ENCODE measurements at regions not wholly inside any gene's neighbourhood (a gene's known extent, or its start where the extent isn't known, plus 50 kb on each side); places are given as distances from the start of the nearest gene placed in this dataset.

- CTCF ChIA-PET = no interaction called here
Observed at GRCh38 chr4:180990931-180991330, 1252.3 kb upstream of the TENM3 start.

GRCh38 chr4:180993244-180993836 lies 1249.9 kb upstream of the TENM3 start:
- Histone ChIP-seq H2AFZ (ENCODE audit: low read depth, low read length, poor library complexity, severe bottlenecking) (no peak overlapping the region), H4K20me1 (ENCODE audit: insufficient read depth) (no peaks in the 10 kb centered on the region), H3K27me3 (ENCODE audit: insufficient read depth, low read length) (no peaks in the 10 kb centered on the region), H3K4me3 (replicated peaks in 1 of 2; ENCODE audit: low read depth in 1 of 2, low read length in 2 of 2) (no peak overlapping the region), H3K27ac (ENCODE audit: low read depth, low read length) (no peak overlapping the region), H3K4me2 (ENCODE audit: low read length) (no peak overlapping the region), H3K9ac (ENCODE audit: low read length) (no peak overlapping the region), H3K79me2 (ENCODE audit: insufficient read depth, low read length) (no peaks in the 10 kb centered on the region), H3K9me3 (ENCODE audit: control insufficient read depth in 1 of 2, insufficient read depth in 1 of 2, low read depth in 1 of 2, low read length in 2 of 2) (no peaks in the 10 kb centered on the region), H3K4me1 (ENCODE audit: control insufficient read depth in 1 of 2, insufficient read depth in 2 of 2, low read length in 2 of 2) (no peaks in the 10 kb centered on the region), H3K36me3 (ENCODE audit: control insufficient read depth in 1 of 2, insufficient read depth in 2 of 2, low read length in 2 of 2) (no peaks in the 10 kb centered on the region), H3K9me2 (ENCODE audit: insufficient read depth) (no peaks in the 10 kb centered on the region)
- no peak for DNase-seq (ENCODE audit: low read depth, low spot score)
- RAD21 ChIA-PET (ENCODE audit: low non-redundant PET in 1 of 2, low total read pairs in 2 of 2, uncharacterized antibody in 2 of 2, unreplicated experiment in 2 of 2) = no interaction called here
- intact Hi-C loops (cut with micrococcal nuclease) = no loop called here
- CTCF ChIA-PET = no interaction called here
- ATAC-seq = no peak
- BruUV-seq (replicated peaks) = no TSS peak
- POLR2A ChIA-PET = no interaction called here
- TF ChIP-seq ATF3 (IDR thresholded peaks at IDR 0.05) (no peak), JUND (IDR thresholded peaks at IDR 0.05) (no peak), SIN3A (IDR thresholded peaks at IDR 0.05; ENCODE audit: low read depth) (no peak), ZFX (IDR thresholded peaks at IDR 0.05) (no peak), SRF (IDR thresholded peaks at IDR 0.05; ENCODE audit: low read depth) (no peak), EZH2 (IDR thresholded peaks at IDR 0.05) (no peak), SP1 (IDR thresholded peaks at IDR 0.05; ENCODE audit: low read depth) (no peak), POLR2AphosphoS5 (IDR thresholded peaks at IDR 0.05; ENCODE audit: low read depth, low read length) (no peak)

More at GRCh38 chr4:180990931-180991330, 1252.3 kb upstream of the TENM3 start:
- ChIA-PET RAD21 (ENCODE audit: low non-redundant PET in 1 of 2, low total read pairs in 2 of 2, uncharacterized antibody in 2 of 2, unreplicated experiment in 2 of 2) (no interaction called here), POLR2A (no interaction called here)
- Histone ChIP-seq H3K4me3 (replicated peaks in 1 of 2; ENCODE audit: low read depth in 1 of 2, low read length in 2 of 2) (no peak overlapping the region), H3K4me1 (ENCODE audit: control insufficient read depth in 1 of 2, insufficient read depth in 2 of 2, low read length in 2 of 2) (no peaks in the 10 kb centered on the region), H3K9me2 (ENCODE audit: insufficient read depth) (no peaks in the 10 kb centered on the region), H4K20me1 (ENCODE audit: insufficient read depth) (no peaks in the 10 kb centered on the region), H3K36me3 (ENCODE audit: control insufficient read depth in 1 of 2, insufficient read depth in 2 of 2, low read length in 2 of 2) (no peaks in the 10 kb centered on the region), H3K9me3 (ENCODE audit: control insufficient read depth in 1 of 2, insufficient read depth in 1 of 2, low read depth in 1 of 2, low read length in 2 of 2) (no peaks in the 10 kb centered on the region), H3K79me2 (ENCODE audit: insufficient read depth, low read length) (no peaks in the 10 kb centered on the region), H3K27ac (ENCODE audit: low read depth, low read length) (no peak overlapping the region), H2AFZ (ENCODE audit: low read depth, low read length, poor library complexity, severe bottlenecking) (no peak overlapping the region), H3K4me2 (ENCODE audit: low read length) (no peak overlapping the region), H3K27me3 (ENCODE audit: insufficient read depth, low read length) (no peaks in the 10 kb centered on the region), H3K9ac (ENCODE audit: low read length) (no peak overlapping the region)
- TF ChIP-seq CEBPB (IDR thresholded peaks at IDR 0.05; ENCODE audit: low read depth) = no peak
- TF ChIP-seq SP1 (IDR thresholded peaks at IDR 0.05; ENCODE audit: low read depth) = no peak
- TF ChIP-seq SIN3A (IDR thresholded peaks at IDR 0.05; ENCODE audit: low read depth) = no peak
- TF ChIP-seq EGR1 (IDR thresholded peaks at IDR 0.05; ENCODE audit: low read depth) = no peak
- no peak for TF ChIP-seq JUND (IDR thresholded peaks at IDR 0.05)
- no peak for TF ChIP-seq ZBTB33 (IDR thresholded peaks at IDR 0.05; ENCODE audit: extremely low read depth, insufficient replicate concordance, low read length)
- BruUV-seq (replicated peaks) = no TSS peak
- intact Hi-C loops (cut with micrococcal nuclease) = no loop called here
- ATAC-seq (no peak), DNase-seq (ENCODE audit: low read depth, low spot score) (no peak)

Measured in HCT116 (cell line).